Neural progenitor cell (in vitro differentiated cells): ENCODE measurements at regions not wholly inside any gene's neighbourhood (a gene's known extent, or its start where the extent isn't known, plus 50 kb on each side); places are given as distances from the start of the nearest gene placed in this dataset.

ENCODE experiments used
- DNase-seq: peaks from one replicate; pipeline ENCODE4 v3.0.0-alpha.2; 2016; ENCODE audit warnings: low spot score
- H2AFZ ChIP-seq: fragments of 200-600 bp; sonication (generic); replicated peaks from 2 replicates; pipeline ENCODE4 v1.6.1; 2016; ENCODE audit warnings: antibody characterized with exemption
- H3F3A ChIP-seq: fragments of 200-600 bp; sonication (generic); 2 replicates; pipeline ENCODE4 v1.6.1; 2016; ENCODE audit warnings: antibody characterized with exemption, low read depth
- H3K27ac ChIP-seq: fragments of 200-600 bp; sonication (generic); 2 replicates; pipeline ENCODE4 v1.5.1; 2016; ENCODE audit warnings: mild to moderate bottlenecking
- H3K27me3 ChIP-seq: fragments of 200-600 bp; sonication (generic); 2 replicates; pipeline ENCODE4 v1.6.1; 2016; ENCODE audit warnings: mild to moderate bottlenecking, moderate library complexity
- H3K36me3 ChIP-seq: fragments of 200-600 bp; sonication (generic); 2 replicates; pipeline ENCODE4 v1.5.1; 2016
- H3K4me1 ChIP-seq: fragments of 200-600 bp; sonication (generic); 2 replicates; pipeline ENCODE4 v1.6.1; 2016; ENCODE audit warnings: mixed run types
- H3K4me2 ChIP-seq: fragments of 200-600 bp; sonication (generic); 2 replicates; pipeline ENCODE4 v1.6.1; 2016
- H3K4me3 ChIP-seq: fragments of 200-600 bp; sonication (generic); 2 replicates; pipeline ENCODE4 v1.5.1; 2016
- H3K79me2 ChIP-seq: fragments of 200-600 bp; sonication (generic); 2 replicates; pipeline ENCODE4 v1.6.1; 2016; ENCODE audit warnings: low read depth
- H3K9ac ChIP-seq: fragments of 200-600 bp; sonication (generic); 2 replicates; pipeline ENCODE4 v1.6.1; 2016
- H3K9me3 ChIP-seq: fragments of 200-600 bp; sonication (generic); 2 replicates; pipeline ENCODE4 v1.5.1; 2016; ENCODE audit warnings: low read depth
- H4K20me1 ChIP-seq: fragments of 200-600 bp; sonication (generic); 2 replicates; pipeline ENCODE4 v1.6.1; 2016; ENCODE audit warnings: low read depth
- H3K27ac Mint-ChIP-seq: 3 replicates; pipeline ENCODE4 v1.8.0; 2021; ENCODE audit warnings: mixed read lengths
- H3K27me3 Mint-ChIP-seq: 2 replicates; pipeline ENCODE4 v1.8.0; 2022; ENCODE audit warnings: low read depth, mild to moderate bottlenecking, inconsistent platforms, moderate library complexity, mixed read lengths; ENCODE audit not compliant: insufficient read depth
- H3K36me3 Mint-ChIP-seq: 3 replicates; pipeline ENCODE4 v1.8.0; 2021; ENCODE audit warnings: mixed read lengths
- H3K4me1 Mint-ChIP-seq: 3 replicates; pipeline ENCODE4 v1.8.0; 2021; ENCODE audit warnings: mixed read lengths
- H3K4me3 Mint-ChIP-seq: 3 replicates; pipeline ENCODE4 v1.8.0; 2021; ENCODE audit warnings: mild to moderate bottlenecking, moderate library complexity, mixed read lengths
- H3K9me3 Mint-ChIP-seq: 3 replicates; pipeline ENCODE4 v1.8.0; 2020; ENCODE audit warnings: mixed read lengths
- EZH2 ChIP-seq: fragments of 200-600 bp; sonication (generic); IDR thresholded peaks from 2 replicates; pipeline ENCODE4 v1.6.1; 2017; ENCODE audit warnings: antibody characterized with exemption, mild to moderate bottlenecking, moderate library complexity
- EZH2phosphoT487 ChIP-seq: fragments of 200-600 bp; sonication (generic); IDR thresholded peaks from 2 replicates; pipeline ENCODE4 v1.6.1; 2017; ENCODE audit warnings: antibody characterized with exemption
- TF ChIP-seq, protein P1 (sequence below): fragments of 200-600 bp; sonication (generic); IDR thresholded peaks from 2 replicates; pipeline ENCODE4 v1.5.1; 2017; ENCODE audit warnings: antibody characterized with exemption, mild to moderate bottlenecking

- H3K9me3 Mint-ChIP-seq: no peaks in the 10 kb centered on the region
- Histone ChIP-seq H3K27me3 (no peaks in the 10 kb centered on the region), H3K4me2 (peak overlapping the region; percentile 58), H3K36me3 (no peaks in the 10 kb centered on the region), H3K9me3 (no peaks in the 10 kb centered on the region), H2AFZ (no peak overlapping the region), H3K4me3 (no peak overlapping the region), H3K27ac (no peak overlapping the region), H3K9ac (no peak overlapping the region), H3K4me1 (peaks cover 81% of the 10 kb centered on the region), H3F3A (peaks cover 23% of the 10 kb centered on the region), H4K20me1 (no peaks in the 10 kb centered on the region), H3K79me2 (no peaks in the 10 kb centered on the region)
- H3K27ac Mint-ChIP-seq: peak overlapping the region; percentile 72
- peaks cover 58% of the 10 kb centered on the region for H3K4me1 Mint-ChIP-seq
- peaks cover 2% of the 10 kb centered on the region for H3K27me3 Mint-ChIP-seq
- no peak for TF ChIP-seq EZH2
- TF ChIP-seq EZH2phosphoT487: no peak
- TF ChIP-seq, protein P1, sequence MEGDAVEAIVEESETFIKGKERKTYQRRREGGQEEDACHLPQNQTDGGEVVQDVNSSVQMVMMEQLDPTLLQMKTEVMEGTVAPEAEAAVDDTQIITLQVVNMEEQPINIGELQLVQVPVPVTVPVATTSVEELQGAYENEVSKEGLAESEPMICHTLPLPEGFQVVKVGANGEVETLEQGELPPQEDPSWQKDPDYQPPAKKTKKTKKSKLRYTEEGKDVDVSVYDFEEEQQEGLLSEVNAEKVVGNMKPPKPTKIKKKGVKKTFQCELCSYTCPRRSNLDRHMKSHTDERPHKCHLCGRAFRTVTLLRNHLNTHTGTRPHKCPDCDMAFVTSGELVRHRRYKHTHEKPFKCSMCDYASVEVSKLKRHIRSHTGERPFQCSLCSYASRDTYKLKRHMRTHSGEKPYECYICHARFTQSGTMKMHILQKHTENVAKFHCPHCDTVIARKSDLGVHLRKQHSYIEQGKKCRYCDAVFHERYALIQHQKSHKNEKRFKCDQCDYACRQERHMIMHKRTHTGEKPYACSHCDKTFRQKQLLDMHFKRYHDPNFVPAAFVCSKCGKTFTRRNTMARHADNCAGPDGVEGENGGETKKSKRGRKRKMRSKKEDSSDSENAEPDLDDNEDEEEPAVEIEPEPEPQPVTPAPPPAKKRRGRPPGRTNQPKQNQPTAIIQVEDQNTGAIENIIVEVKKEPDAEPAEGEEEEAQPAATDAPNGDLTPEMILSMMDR: no peak
- no peaks in the 10 kb centered on the region for H3K36me3 Mint-ChIP-seq
- DNase-seq: no peak
- no peak overlapping the region for H3K4me3 Mint-ChIP-seq
Measured at GRCh38 chr5:88487066-88487465, 218.4 kb upstream of the TMEM161B start.

DNA sequence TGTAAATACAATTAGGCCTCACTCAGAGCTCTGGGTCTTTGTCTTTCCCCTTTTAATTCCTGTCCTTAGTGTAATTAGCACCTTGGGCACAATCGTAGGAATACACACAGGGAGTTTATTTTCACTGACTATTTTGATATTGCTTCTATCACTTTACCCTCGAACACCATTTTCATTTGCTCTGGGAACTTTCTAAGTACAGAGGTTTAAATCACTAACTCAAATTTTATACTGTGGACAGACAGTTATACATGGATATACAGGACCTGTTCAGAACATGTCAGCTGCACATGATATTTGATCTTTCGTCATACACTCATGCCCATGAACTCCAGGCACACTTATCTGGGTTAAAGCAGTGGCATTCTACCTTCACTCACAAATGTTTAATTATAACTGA, 217.8 kb upstream of the TMEM161B start:
- DNase-seq: peak; percentile 24
- H3K4me1 Mint-ChIP-seq: peaks cover 54% of the 10 kb centered on the region
- Histone ChIP-seq H3K4me3 (no peak overlapping the region), H3K9ac (no peak overlapping the region), H3K4me1 (peaks cover 76% of the 10 kb centered on the region), H3F3A (peaks cover 23% of the 10 kb centered on the region), H3K9me3 (no peaks in the 10 kb centered on the region), H4K20me1 (no peaks in the 10 kb centered on the region), H2AFZ (no peak overlapping the region), H3K27ac (no peak overlapping the region), H3K4me2 (peak overlapping the region; percentile 58), H3K27me3 (no peaks in the 10 kb centered on the region), H3K36me3 (no peaks in the 10 kb centered on the region), H3K79me2 (no peaks in the 10 kb centered on the region)
- TF ChIP-seq EZH2phosphoT487 (no peak), EZH2 (no peak)
- TF ChIP-seq, protein P1: no peak
- H3K9me3 Mint-ChIP-seq: no peaks in the 10 kb centered on the region
- H3K36me3 Mint-ChIP-seq: no peaks in the 10 kb centered on the region
- H3K27ac Mint-ChIP-seq: no peak overlapping the region
- no peak overlapping the region for H3K4me3 Mint-ChIP-seq
- peaks cover 2% of the 10 kb centered on the region for H3K27me3 Mint-ChIP-seq

- Histone ChIP-seq H3K4me2 (peak overlapping the region; percentile 58), H3K9ac (no peak overlapping the region), H3K36me3 (no peaks in the 10 kb centered on the region), H3K27ac (no peak overlapping the region), H3K9me3 (no peaks in the 10 kb centered on the region), H2AFZ (no peak overlapping the region), H3F3A (peaks cover 23% of the 10 kb centered on the region), H3K27me3 (no peaks in the 10 kb centered on the region), H4K20me1 (no peaks in the 10 kb centered on the region), H3K4me3 (no peak overlapping the region), H3K79me2 (no peaks in the 10 kb centered on the region), H3K4me1 (peaks cover 67% of the 10 kb centered on the region)
- no peak for TF ChIP-seq EZH2phosphoT487
- TF ChIP-seq EZH2: no peak
- TF ChIP-seq, protein P1: no peak
- peak overlapping the region; percentile 13 for H3K27ac Mint-ChIP-seq
- peaks cover 2% of the 10 kb centered on the region for H3K27me3 Mint-ChIP-seq
- H3K4me1 Mint-ChIP-seq: peaks cover 54% of the 10 kb centered on the region
- H3K9me3 Mint-ChIP-seq: no peaks in the 10 kb centered on the region
- H3K4me3 Mint-ChIP-seq: no peak overlapping the region
- DNase-seq: no peak
- no peaks in the 10 kb centered on the region for H3K36me3 Mint-ChIP-seq
Measured at GRCh38 chr5:88485531-88485930, 216.9 kb upstream of the TMEM161B start.
